Kidney (tissue), 13 donors: ENCODE measurements at regions not wholly inside any gene's neighbourhood (a gene's known extent, or its start where the extent isn't known, plus 50 kb on each side); places are given as distances from the start of the nearest gene placed in this dataset.

Source experiments
- DNase-seq, 5 donors: peaks; one replicate each; pipeline ENCODE4 v3.0.0-alpha.2; 2013 to 2020
- FAIRE-seq: peaks from 2 replicates; lab custom pipeline; 2012; peaks lifted over from hg19 to GRCh38; lab: Jason Lieb, UNC
- H3K27ac ChIP-seq, 2 donors: one replicate each; pipeline ENCODE4 v1.7.0; 2013; ENCODE audit warnings: low read depth in 2 of 2, low read length in 2 of 2, inconsistent platforms in 1 of 2
- H3K27me3 ChIP-seq: one replicate; pipeline ENCODE4 v1.7.1; 2013; ENCODE audit warnings: low read length, inconsistent platforms; ENCODE audit not compliant: control insufficient read depth, insufficient read depth
- H3K36me3 ChIP-seq, 3 donors: one replicate each; pipeline versions ENCODE4 v1.7.0 to v1.7.1; 2013; ENCODE audit warnings: low read length in 3 of 3, control low read depth in 1 of 3, inconsistent platforms in 1 of 3; ENCODE audit not compliant: insufficient read depth in 3 of 3, control insufficient read depth in 2 of 3
- H3K4me1 ChIP-seq, 3 donors: one replicate each; pipeline versions ENCODE4 v1.7.0 to v1.7.1; 2013; ENCODE audit warnings: low read length in 3 of 3, inconsistent platforms in 1 of 3, low read depth in 1 of 3; ENCODE audit not compliant: control insufficient read depth in 2 of 3, insufficient read depth in 2 of 3
- H3K4me3 ChIP-seq, 3 donors: one replicate each; pipeline versions ENCODE4 v1.7.0 to v1.8.1; 2013; ENCODE audit warnings: low read length in 3 of 3, control low read depth in 1 of 3, inconsistent platforms in 1 of 3
- H3K9ac ChIP-seq, 3 donors: one replicate each; pipeline versions ENCODE4 v1.7.0 to v1.7.1; 2013; ENCODE audit warnings: low read length in 3 of 3, control low read depth in 1 of 3, inconsistent platforms in 1 of 3
- H3K9me3 ChIP-seq, 3 donors: one replicate each; pipeline versions ENCODE4 v1.7.0 to v1.7.1; 2013; ENCODE audit warnings: low read length in 3 of 3, control low read depth in 1 of 3, inconsistent platforms in 1 of 3; ENCODE audit not compliant: control insufficient read depth in 2 of 3, insufficient read depth in 1 of 3
- intact Hi-C: fragments of 100-400 bp; cut with DNase I; formaldehyde crosslinking; loops from one replicate; pipeline ENCODE4 v1.11.1; 2022
- TF ChIP-seq, protein P1 (sequence below): IDR thresholded peaks from 3 replicates; pipeline ENCODE4 v1.5.1; 2012; ENCODE audit warnings: mild to moderate bottlenecking, moderate library complexity, borderline replicate concordance; ENCODE audit not compliant: insufficient read depth; ENCODE audit errors: extremely low read depth
- donor health status: control.
- donor health status: control.
- donor health status: control.
- donor health status: control.
- donor health status: control.
- donor health status: DM: yes; HTN: yes; CAD: no.
- donor health status: Normal renal cell carcinoma (clear cell type).

DNA sequence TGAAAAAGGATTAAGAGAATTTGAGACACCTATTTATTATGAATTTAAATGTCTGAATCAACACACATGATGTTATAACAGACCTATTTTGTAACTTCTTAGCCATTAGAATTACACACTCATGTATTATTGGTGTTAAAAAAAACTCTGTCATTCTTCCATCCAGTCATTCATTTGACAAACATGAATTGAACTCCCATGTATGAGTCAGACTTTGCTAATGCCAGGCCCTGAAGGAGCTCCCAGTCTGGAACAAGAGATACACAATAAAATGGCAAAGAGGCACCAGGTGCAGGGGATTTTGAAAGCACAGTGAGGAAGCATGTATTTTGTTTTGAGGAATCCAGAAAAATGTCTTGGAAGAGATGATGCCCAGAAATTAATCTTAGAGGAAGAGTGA, 87.7 kb upstream of the EFHC2 start:
- H3K27me3 ChIP-seq: no peaks in the 10 kb centered on the region

DNA sequence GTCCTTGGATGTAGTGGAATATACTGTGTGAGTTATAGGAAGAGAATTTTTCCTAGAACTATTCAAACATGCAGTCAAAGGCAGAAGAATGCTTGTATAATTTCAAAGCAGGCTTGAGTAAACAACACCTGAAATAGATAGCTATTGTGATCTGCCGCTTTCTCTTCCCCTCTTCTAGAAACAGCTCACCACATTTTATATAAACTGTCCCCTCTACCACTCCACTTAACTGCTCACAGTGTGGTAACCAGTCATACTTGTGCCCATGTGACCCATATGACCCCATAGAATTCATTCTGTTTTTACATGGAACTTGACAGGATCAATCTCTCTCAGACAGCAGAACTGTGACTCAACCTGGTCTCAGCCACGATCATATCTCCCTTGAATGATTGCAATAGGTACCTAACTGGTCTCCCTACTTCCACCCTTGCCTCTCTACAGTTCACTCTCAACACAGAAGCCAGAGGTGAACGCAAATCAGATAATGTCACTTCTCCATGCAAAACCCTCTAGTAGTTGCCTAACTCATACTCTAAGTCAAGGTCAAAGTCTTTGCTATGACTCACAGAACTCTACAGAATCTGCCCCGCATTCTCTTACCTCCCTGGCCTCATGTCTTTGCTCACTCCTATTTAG, 85.6 kb upstream of the EFHC2 start:
- Histone ChIP-seq H3K36me3 (no peaks in the 10 kb centered on the region), H3K4me1 (no peaks in the 10 kb centered on the region), H3K4me3 (no peak overlapping the region), H3K9me3 (no peaks in the 10 kb centered on the region), H3K27me3 (no peaks in the 10 kb centered on the region), H3K9ac (no peak overlapping the region), H3K27ac (no peak overlapping the region)
- intact Hi-C loops: no loop called here
- TF ChIP-seq, protein P1, sequence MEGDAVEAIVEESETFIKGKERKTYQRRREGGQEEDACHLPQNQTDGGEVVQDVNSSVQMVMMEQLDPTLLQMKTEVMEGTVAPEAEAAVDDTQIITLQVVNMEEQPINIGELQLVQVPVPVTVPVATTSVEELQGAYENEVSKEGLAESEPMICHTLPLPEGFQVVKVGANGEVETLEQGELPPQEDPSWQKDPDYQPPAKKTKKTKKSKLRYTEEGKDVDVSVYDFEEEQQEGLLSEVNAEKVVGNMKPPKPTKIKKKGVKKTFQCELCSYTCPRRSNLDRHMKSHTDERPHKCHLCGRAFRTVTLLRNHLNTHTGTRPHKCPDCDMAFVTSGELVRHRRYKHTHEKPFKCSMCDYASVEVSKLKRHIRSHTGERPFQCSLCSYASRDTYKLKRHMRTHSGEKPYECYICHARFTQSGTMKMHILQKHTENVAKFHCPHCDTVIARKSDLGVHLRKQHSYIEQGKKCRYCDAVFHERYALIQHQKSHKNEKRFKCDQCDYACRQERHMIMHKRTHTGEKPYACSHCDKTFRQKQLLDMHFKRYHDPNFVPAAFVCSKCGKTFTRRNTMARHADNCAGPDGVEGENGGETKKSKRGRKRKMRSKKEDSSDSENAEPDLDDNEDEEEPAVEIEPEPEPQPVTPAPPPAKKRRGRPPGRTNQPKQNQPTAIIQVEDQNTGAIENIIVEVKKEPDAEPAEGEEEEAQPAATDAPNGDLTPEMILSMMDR: no peak
- no peak for FAIRE-seq
- no peak for DNase-seq

More for the DNA sequence above, 87.7 kb upstream of the EFHC2 start:
- Histone ChIP-seq H3K36me3 (no peaks in the 10 kb centered on the region), H3K4me3 (no peak overlapping the region), H3K27ac (no peak overlapping the region), H3K4me1 (no peaks in the 10 kb centered on the region), H3K9ac (no peak overlapping the region), H3K9me3 (no peaks in the 10 kb centered on the region)
- TF ChIP-seq, protein P1: no peak
- intact Hi-C loops: no loop called here
- FAIRE-seq: no peak
- DNase-seq: no peak

DNA sequence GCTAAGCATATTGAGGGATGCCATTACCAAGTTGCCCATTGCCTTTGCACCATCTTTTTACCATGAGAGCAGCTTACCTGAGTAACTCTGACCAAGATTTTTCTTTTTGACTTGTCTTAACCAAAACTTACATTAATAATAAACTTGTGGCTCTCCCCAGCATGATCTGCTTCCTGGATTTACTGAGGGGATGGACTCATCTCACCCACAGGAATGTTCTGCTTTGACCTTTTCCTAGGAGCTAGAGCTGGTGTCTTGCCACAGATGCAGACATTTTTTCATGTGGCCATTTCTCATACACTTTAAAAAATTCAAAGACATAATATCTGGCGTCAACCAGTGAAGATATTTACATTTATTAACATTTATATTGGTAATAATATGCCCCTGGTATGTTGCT, 79.2 kb upstream of the EFHC2 start:
- FAIRE-seq (no peak), DNase-seq (no peak)
- H3K27ac ChIP-seq: no peak overlapping the region
- H3K4me1 ChIP-seq: no peaks in the 10 kb centered on the region
- TF ChIP-seq, protein P1: no peak
- no peak overlapping the region for H3K9ac ChIP-seq
- no peaks in the 10 kb centered on the region for H3K9me3 ChIP-seq
- intact Hi-C loops: no loop called here
- no peaks in the 10 kb centered on the region for H3K27me3 ChIP-seq
- no peaks in the 10 kb centered on the region for H3K36me3 ChIP-seq
- no peak overlapping the region for H3K4me3 ChIP-seq
